ENCODE measurements at regions not wholly inside any gene's neighbourhood (a gene's known extent, or its start where the extent isn't known, plus 50 kb on each side); places are given as distances from the start of the nearest gene placed in this dataset.

DNA sequence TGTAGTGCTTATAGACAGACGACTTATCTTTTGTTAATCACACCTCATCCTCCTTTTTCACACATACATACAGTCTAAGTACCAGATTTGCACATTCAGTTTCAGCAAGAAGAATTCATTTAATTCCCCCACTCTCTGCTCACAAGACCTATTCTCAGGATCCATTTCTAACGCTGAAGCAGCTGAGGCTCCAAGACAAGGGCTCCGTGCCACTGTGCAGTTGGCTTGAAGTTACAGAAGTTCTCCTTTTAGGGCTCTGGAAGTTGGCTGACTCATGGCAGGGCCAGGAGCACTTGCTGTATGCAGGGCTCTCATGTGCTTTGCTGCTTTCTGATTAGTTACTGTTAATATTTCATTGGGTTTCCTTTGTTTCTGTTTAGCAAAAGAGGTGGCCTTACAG is 1566.9 kb upstream of the TMEM132C start (continued):
- TF ChIP-seq, protein P1, sequence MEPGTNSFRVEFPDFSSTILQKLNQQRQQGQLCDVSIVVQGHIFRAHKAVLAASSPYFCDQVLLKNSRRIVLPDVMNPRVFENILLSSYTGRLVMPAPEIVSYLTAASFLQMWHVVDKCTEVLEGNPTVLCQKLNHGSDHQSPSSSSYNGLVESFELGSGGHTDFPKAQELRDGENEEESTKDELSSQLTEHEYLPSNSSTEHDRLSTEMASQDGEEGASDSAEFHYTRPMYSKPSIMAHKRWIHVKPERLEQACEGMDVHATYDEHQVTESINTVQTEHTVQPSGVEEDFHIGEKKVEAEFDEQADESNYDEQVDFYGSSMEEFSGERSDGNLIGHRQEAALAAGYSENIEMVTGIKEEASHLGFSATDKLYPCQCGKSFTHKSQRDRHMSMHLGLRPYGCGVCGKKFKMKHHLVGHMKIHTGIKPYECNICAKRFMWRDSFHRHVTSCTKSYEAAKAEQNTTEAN (CRISPR knock-in tag; IDR thresholded peaks at IDR 0.05) = no peak
- TF ChIP-seq, protein P2, sequence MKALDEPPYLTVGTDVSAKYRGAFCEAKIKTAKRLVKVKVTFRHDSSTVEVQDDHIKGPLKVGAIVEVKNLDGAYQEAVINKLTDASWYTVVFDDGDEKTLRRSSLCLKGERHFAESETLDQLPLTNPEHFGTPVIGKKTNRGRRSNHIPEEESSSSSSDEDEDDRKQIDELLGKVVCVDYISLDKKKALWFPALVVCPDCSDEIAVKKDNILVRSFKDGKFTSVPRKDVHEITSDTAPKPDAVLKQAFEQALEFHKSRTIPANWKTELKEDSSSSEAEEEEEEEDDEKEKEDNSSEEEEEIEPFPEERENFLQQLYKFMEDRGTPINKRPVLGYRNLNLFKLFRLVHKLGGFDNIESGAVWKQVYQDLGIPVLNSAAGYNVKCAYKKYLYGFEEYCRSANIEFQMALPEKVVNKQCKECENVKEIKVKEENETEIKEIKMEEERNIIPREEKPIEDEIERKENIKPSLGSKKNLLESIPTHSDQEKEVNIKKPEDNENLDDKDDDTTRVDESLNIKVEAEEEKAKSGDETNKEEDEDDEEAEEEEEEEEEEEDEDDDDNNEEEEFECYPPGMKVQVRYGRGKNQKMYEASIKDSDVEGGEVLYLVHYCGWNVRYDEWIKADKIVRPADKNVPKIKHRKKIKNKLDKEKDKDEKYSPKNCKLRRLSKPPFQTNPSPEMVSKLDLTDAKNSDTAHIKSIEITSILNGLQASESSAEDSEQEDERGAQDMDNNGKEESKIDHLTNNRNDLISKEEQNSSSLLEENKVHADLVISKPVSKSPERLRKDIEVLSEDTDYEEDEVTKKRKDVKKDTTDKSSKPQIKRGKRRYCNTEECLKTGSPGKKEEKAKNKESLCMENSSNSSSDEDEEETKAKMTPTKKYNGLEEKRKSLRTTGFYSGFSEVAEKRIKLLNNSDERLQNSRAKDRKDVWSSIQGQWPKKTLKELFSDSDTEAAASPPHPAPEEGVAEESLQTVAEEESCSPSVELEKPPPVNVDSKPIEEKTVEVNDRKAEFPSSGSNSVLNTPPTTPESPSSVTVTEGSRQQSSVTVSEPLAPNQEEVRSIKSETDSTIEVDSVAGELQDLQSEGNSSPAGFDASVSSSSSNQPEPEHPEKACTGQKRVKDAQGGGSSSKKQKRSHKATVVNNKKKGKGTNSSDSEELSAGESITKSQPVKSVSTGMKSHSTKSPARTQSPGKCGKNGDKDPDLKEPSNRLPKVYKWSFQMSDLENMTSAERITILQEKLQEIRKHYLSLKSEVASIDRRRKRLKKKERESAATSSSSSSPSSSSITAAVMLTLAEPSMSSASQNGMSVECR (CRISPR knock-in tag; IDR thresholded peaks at IDR 0.05; ENCODE audit: borderline replicate concordance) = no peak
- no peak for TF ChIP-seq NR2C2 (CRISPR knock-in tag; IDR thresholded peaks at IDR 0.05)
- TF ChIP-seq, protein P3, sequence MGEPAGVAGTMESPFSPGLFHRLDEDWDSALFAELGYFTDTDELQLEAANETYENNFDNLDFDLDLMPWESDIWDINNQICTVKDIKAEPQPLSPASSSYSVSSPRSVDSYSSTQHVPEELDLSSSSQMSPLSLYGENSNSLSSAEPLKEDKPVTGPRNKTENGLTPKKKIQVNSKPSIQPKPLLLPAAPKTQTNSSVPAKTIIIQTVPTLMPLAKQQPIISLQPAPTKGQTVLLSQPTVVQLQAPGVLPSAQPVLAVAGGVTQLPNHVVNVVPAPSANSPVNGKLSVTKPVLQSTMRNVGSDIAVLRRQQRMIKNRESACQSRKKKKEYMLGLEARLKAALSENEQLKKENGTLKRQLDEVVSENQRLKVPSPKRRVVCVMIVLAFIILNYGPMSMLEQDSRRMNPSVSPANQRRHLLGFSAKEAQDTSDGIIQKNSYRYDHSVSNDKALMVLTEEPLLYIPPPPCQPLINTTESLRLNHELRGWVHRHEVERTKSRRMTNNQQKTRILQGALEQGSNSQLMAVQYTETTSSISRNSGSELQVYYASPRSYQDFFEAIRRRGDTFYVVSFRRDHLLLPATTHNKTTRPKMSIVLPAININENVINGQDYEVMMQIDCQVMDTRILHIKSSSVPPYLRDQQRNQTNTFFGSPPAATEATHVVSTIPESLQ (CRISPR knock-in tag; IDR thresholded peaks at IDR 0.05) = no peak
- no peak for TF ChIP-seq ETV6 (CRISPR knock-in tag; IDR thresholded peaks at IDR 0.05)
- no peak for TF ChIP-seq CREM (CRISPR knock-in tag; IDR thresholded peaks at IDR 0.05)
- TF ChIP-seq, protein P4, sequence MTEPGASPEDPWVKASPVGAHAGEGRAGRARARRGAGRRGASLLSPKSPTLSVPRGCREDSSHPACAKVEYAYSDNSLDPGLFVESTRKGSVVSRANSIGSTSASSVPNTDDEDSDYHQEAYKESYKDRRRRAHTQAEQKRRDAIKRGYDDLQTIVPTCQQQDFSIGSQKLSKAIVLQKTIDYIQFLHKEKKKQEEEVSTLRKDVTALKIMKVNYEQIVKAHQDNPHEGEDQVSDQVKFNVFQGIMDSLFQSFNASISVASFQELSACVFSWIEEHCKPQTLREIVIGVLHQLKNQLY (CRISPR knock-in tag; IDR thresholded peaks at IDR 0.05) = no peak
- TF ChIP-seq, protein P5, sequence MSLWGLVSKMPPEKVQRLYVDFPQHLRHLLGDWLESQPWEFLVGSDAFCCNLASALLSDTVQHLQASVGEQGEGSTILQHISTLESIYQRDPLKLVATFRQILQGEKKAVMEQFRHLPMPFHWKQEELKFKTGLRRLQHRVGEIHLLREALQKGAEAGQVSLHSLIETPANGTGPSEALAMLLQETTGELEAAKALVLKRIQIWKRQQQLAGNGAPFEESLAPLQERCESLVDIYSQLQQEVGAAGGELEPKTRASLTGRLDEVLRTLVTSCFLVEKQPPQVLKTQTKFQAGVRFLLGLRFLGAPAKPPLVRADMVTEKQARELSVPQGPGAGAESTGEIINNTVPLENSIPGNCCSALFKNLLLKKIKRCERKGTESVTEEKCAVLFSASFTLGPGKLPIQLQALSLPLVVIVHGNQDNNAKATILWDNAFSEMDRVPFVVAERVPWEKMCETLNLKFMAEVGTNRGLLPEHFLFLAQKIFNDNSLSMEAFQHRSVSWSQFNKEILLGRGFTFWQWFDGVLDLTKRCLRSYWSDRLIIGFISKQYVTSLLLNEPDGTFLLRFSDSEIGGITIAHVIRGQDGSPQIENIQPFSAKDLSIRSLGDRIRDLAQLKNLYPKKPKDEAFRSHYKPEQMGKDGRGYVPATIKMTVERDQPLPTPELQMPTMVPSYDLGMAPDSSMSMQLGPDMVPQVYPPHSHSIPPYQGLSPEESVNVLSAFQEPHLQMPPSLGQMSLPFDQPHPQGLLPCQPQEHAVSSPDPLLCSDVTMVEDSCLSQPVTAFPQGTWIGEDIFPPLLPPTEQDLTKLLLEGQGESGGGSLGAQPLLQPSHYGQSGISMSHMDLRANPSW (CRISPR knock-in tag; conservative IDR thresholded peaks at IDR 0.05; ENCODE audit: low read depth) = no peak
- TF ChIP-seq GTF2I (CRISPR knock-in tag; conservative IDR thresholded peaks at IDR 0.05) = no peak

DNA sequence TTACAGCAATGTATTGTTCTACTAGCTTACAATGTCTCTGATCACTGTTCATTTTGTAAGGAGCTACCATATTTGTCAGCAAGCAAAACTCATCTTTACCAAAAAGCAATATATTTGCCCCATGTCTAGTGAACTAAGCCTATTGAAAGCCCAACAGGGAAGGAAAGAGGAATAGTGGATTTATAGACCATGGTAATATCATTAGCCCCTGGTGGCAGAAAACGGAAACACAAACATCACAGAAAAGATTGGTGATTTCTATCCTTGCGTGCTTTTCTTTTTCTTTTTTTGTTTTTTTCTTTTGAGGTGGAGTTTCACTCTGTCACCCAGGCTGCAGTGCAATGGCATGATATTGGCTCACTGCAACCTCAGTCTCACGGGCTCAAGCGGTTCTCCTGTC is 1562.4 kb upstream of the TMEM132C start:
- Mint-ChIP-seq H3K36me3 (peaks cover 59% of the 10 kb centered on the region), H3K27ac (no peak overlapping the region), H3K9me3 (peaks cover 81% of the 10 kb centered on the region), H3K4me3 (no peak overlapping the region), H3K27me3 (ENCODE audit: low read depth) (peaks cover 13% of the 10 kb centered on the region), H3K4me1 (no peaks in the 10 kb centered on the region)
- POLR2A ChIA-PET = no interaction called here
- ATAC-seq (no peak), DNase-seq (ENCODE audit: low spot score) (no peak)
- CTCF ChIA-PET = no interaction called here
- TF ChIP-seq, protein P6, sequence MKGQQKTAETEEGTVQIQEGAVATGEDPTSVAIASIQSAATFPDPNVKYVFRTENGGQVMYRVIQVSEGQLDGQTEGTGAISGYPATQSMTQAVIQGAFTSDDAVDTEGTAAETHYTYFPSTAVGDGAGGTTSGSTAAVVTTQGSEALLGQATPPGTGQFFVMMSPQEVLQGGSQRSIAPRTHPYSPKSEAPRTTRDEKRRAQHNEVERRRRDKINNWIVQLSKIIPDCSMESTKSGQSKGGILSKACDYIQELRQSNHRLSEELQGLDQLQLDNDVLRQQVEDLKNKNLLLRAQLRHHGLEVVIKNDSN (CRISPR knock-in tag; IDR thresholded peaks at IDR 0.05) = no peak
- TF ChIP-seq ZNF423 (CRISPR knock-in tag; IDR thresholded peaks at IDR 0.05) (no peak), ZNF671 (CRISPR knock-in tag; IDR thresholded peaks at IDR 0.05) (no peak), SOX15 (CRISPR knock-in tag; IDR thresholded peaks at IDR 0.05) (no peak), ZBTB21 (CRISPR knock-in tag; IDR thresholded peaks at IDR 0.05; ENCODE audit: borderline replicate concordance) (no peak), RELA (CRISPR knock-in tag; IDR thresholded peaks at IDR 0.05; ENCODE audit: borderline replicate concordance) (no peak), ZNF317 (CRISPR knock-in tag; IDR thresholded peaks at IDR 0.05; ENCODE audit: borderline replicate concordance, low read depth) (no peak), TEAD4 (CRISPR knock-in tag; IDR thresholded peaks at IDR 0.05) (no peak)
- TF ChIP-seq, protein P7, sequence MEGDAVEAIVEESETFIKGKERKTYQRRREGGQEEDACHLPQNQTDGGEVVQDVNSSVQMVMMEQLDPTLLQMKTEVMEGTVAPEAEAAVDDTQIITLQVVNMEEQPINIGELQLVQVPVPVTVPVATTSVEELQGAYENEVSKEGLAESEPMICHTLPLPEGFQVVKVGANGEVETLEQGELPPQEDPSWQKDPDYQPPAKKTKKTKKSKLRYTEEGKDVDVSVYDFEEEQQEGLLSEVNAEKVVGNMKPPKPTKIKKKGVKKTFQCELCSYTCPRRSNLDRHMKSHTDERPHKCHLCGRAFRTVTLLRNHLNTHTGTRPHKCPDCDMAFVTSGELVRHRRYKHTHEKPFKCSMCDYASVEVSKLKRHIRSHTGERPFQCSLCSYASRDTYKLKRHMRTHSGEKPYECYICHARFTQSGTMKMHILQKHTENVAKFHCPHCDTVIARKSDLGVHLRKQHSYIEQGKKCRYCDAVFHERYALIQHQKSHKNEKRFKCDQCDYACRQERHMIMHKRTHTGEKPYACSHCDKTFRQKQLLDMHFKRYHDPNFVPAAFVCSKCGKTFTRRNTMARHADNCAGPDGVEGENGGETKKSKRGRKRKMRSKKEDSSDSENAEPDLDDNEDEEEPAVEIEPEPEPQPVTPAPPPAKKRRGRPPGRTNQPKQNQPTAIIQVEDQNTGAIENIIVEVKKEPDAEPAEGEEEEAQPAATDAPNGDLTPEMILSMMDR (IDR thresholded peaks at IDR 0.05) = no peak
- TF ChIP-seq, protein P8, sequence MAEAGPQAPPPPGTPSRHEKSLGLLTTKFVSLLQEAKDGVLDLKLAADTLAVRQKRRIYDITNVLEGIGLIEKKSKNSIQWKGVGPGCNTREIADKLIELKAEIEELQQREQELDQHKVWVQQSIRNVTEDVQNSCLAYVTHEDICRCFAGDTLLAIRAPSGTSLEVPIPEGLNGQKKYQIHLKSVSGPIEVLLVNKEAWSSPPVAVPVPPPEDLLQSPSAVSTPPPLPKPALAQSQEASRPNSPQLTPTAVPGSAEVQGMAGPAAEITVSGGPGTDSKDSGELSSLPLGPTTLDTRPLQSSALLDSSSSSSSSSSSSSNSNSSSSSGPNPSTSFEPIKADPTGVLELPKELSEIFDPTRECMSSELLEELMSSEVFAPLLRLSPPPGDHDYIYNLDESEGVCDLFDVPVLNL (CRISPR knock-in tag; IDR thresholded peaks at IDR 0.05; ENCODE audit: borderline replicate concordance, low read depth) = no peak
- TF ChIP-seq, protein P9, sequence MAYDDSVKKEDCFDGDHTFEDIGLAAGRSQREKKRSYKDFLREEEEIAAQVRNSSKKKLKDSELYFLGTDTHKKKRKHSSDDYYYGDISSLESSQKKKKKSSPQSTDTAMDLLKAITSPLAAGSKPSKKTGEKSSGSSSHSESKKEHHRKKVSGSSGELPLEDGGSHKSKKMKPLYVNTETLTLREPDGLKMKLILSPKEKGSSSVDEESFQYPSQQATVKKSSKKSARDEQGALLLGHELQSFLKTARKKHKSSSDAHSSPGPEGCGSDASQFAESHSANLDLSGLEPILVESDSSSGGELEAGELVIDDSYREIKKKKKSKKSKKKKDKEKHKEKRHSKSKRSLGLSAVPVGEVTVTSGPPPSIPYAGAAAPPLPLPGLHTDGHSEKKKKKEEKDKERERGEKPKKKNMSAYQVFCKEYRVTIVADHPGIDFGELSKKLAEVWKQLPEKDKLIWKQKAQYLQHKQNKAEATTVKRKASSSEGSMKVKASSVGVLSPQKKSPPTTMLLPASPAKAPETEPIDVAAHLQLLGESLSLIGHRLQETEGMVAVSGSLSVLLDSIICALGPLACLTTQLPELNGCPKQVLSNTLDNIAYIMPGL (CRISPR knock-in tag; IDR thresholded peaks at IDR 0.05) = no peak
